IPS-20b (cell line): ENCODE measurements at regions not wholly inside any gene's neighbourhood (a gene's known extent, or its start where the extent isn't known, plus 50 kb on each side); places are given as distances from the start of the nearest gene placed in this dataset.

ENCODE experiments used
- H3K27ac ChIP-seq: one replicate; pipeline ENCODE4 v1.5.1; 2013; ENCODE audit warnings: low read length
- H3K27me3 ChIP-seq: 2 replicates; pipeline ENCODE4 v1.6.1; 2013; ENCODE audit warnings: mild to moderate bottlenecking, low read length, inconsistent platforms; ENCODE audit not compliant: insufficient read depth
- H3K36me3 ChIP-seq: 2 replicates; pipeline ENCODE4 v1.6.1; 2013; ENCODE audit warnings: low read depth, mild to moderate bottlenecking, inconsistent platforms, low read length, moderate library complexity; ENCODE audit not compliant: insufficient read depth
- H3K4me1 ChIP-seq: 2 replicates; pipeline ENCODE4 v1.6.1; 2013; ENCODE audit warnings: mild to moderate bottlenecking, control low read depth, inconsistent platforms, low read length, moderate library complexity; ENCODE audit not compliant: insufficient read depth
- H3K4me3 ChIP-seq: 2 replicates; pipeline ENCODE4 v1.5.1; 2013; ENCODE audit warnings: mild to moderate bottlenecking, low read length, inconsistent platforms
- H3K9ac ChIP-seq: 2 replicates; pipeline ENCODE4 v1.6.1; 2013; ENCODE audit warnings: low read depth, mild to moderate bottlenecking, inconsistent platforms, low read length, moderate library complexity
- H3K9me3 ChIP-seq: 2 replicates; pipeline ENCODE4 v1.6.1; 2013; ENCODE audit warnings: mild to moderate bottlenecking, low read depth, low read length, inconsistent platforms; ENCODE audit not compliant: insufficient read depth

DNA sequence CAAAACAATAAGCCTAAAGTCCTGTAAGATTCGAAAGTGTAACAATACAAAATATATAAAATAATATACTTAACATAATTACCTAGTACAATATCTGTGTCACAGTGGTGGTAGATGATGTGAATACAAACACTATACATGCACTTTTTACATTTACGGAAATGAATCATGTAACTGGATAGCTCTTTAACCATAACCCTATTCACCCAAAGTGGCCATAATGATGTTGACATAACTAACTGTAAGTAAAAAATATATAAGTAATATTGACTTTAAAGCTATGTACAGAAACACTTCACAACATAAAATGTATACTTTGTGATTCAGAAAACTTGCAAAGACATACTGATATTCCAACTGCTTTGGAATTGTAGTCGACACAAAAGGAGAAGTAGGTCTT lies 616.9 kb upstream of the SLC8A1 start:
- no peaks in the 10 kb centered on the region for H3K27me3 ChIP-seq
- H3K27ac ChIP-seq: no peak overlapping the region
- no peaks in the 10 kb centered on the region for H3K9me3 ChIP-seq
- H3K4me1 ChIP-seq: peaks cover 12% of the 10 kb centered on the region; the same call in 1 of the 2 replicates
- H3K36me3 ChIP-seq: no peaks in the 10 kb centered on the region
- H3K4me3 ChIP-seq: no peak overlapping the region
- H3K9ac ChIP-seq: no peak overlapping the region

DNA sequence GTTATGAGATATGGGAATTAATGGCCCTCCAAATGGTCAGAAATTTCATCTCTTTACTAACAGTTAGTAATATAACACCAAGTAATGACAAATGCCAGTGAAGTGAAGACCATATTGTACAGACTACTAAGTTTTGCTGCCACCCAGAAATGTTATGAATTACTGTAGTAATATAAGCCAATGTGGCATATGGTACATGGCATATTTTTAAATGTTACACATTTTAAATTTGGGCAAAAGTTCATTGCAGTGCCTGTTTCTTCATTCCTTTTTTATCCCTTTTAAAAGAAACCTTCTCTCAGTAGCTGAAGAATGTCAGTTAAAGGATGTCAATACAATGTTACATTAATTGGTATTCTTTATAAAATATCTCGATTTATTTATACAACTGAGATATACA lies 626.5 kb upstream of the SLC8A1 start:
- Histone ChIP-seq H3K9ac (no peak overlapping the region), H3K4me3 (no peak overlapping the region), H3K4me1 (no peaks in the 10 kb centered on the region), H3K36me3 (no peaks in the 10 kb centered on the region), H3K9me3 (no peaks in the 10 kb centered on the region; the same call in 1 of the 2 replicates), H3K27me3 (no peaks in the 10 kb centered on the region), H3K27ac (no peak overlapping the region)

DNA sequence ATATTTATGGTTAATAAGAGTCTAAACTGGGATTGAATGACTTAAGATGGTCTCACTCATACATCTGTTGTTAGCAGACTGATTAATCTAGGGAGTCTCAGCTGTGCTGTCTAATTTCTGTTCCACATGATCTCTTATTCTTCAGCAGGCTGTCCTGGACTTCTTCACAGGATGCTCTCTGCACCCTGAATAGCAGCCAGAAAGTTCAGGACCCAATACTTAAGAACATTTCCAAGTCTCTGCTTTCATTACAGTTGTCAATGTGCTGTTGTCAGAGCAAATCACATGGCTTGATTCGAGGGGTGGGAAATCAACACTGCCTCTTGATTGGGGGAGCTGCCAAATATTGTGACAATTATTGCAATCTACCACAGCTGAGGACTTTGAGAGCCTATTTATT lies 627.1 kb upstream of the SLC8A1 start:
- Histone ChIP-seq H3K4me1 (no peaks in the 10 kb centered on the region), H3K36me3 (no peaks in the 10 kb centered on the region), H3K9ac (no peak overlapping the region), H3K9me3 (no peaks in the 10 kb centered on the region; the same call in 1 of the 2 replicates), H3K27me3 (no peaks in the 10 kb centered on the region), H3K4me3 (no peak overlapping the region), H3K27ac (no peak overlapping the region)

DNA sequence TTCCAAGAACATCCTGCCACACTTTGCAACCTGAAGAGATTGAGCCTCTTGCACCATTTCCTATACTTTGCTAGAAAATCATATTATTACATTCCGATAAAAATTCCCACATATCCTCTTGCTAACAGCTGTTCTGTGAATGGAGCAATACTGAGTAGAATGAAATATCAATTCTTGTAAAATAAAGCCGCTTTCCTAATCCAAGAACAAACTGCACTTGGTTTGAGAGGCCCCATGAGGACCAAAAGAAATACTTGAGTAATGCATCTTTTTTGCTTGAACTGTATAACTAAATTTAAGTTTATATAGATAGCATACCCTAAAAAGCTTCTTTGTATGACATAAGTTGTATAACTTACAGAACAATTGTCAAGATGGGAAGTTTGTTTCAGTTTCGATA lies 632.4 kb upstream of the SLC8A1 start:
- H3K9ac ChIP-seq: no peak overlapping the region
- no peaks in the 10 kb centered on the region for H3K36me3 ChIP-seq
- H3K27me3 ChIP-seq: no peaks in the 10 kb centered on the region
- H3K4me1 ChIP-seq: no peaks in the 10 kb centered on the region
- H3K9me3 ChIP-seq: no peaks in the 10 kb centered on the region; the same call in 1 of the 2 replicates
- no peak overlapping the region for H3K27ac ChIP-seq
- no peak overlapping the region for H3K4me3 ChIP-seq

DNA sequence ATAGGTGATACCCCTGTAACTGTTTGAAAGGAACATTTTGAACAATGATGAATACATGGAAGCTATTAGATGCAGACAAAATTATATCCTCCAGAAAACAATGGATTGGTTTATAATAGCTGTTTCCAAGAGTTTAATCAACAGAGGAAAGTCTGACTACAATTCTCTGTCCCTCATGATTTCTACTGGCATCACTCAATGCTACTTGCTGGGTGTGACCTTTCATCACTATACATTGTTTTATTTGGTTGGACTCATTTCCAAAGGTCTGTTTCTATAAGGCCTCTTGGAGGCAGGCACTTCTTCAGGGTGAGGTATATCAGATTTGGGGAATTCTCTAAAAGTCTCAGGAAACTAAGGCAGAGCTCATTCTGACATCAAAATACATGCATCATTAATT lies 636.1 kb upstream of the SLC8A1 start:
- Histone ChIP-seq H3K9ac (no peak overlapping the region), H3K9me3 (no peaks in the 10 kb centered on the region)

DNA sequence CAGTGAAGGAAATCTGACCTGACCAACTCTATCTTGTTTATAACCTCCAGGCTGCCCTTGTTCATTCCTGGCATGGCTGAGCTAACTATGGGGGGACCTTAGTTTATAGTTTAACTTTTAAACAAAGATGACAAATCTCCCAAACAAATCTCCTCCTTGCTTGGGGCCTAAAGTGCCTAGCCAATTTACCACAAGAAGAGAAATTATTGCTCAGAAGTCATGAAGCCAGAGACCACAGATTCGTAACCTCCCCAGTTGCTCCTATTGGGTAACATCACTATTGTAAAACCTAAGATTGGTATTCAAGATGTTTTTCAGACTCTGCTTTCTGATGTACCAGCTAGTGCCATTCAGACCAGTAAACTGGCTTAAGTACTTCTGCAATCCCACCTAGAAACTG lies 649.4 kb upstream of the SLC8A1 start:
- no peak overlapping the region for H3K27ac ChIP-seq

More for the DNA sequence above, 636.1 kb upstream of the SLC8A1 start:
- no peak overlapping the region for H3K27ac ChIP-seq
- no peak overlapping the region for H3K4me3 ChIP-seq
- H3K27me3 ChIP-seq: no peaks in the 10 kb centered on the region
- no peaks in the 10 kb centered on the region for H3K4me1 ChIP-seq
- H3K36me3 ChIP-seq: no peaks in the 10 kb centered on the region

DNA sequence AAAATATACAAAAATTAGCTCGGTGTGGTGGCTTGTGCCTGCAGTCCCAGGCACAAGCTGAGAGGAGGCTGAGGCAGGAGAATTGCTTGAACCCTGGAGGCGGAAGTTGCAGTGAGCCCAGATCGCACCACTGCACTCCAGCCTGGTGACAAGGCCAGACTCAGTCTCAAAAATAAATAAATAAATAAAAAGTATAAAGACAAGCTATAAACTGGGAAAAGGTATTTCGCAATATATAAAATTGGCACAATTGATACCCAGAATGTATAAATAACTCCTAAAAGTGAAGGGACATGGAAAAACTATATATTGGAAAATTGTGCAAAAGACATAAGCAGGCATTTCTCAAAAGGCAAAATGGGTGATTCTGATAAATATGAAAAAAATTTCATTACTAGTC lies 657.9 kb upstream of the SLC8A1 start:
- Histone ChIP-seq H3K36me3 (no peaks in the 10 kb centered on the region), H3K4me3 (no peak overlapping the region), H3K27me3 (no peaks in the 10 kb centered on the region), H3K9me3 (peaks cover 4% of the 10 kb centered on the region; the same call in 1 of the 2 replicates), H3K9ac (no peak overlapping the region), H3K4me1 (no peaks in the 10 kb centered on the region), H3K27ac (no peak overlapping the region)

More for the DNA sequence above, 649.4 kb upstream of the SLC8A1 start:
- no peaks in the 10 kb centered on the region for H3K9me3 ChIP-seq
- H3K4me1 ChIP-seq: no peaks in the 10 kb centered on the region
- H3K9ac ChIP-seq: no peak overlapping the region
- no peaks in the 10 kb centered on the region for H3K36me3 ChIP-seq
- H3K27me3 ChIP-seq: no peaks in the 10 kb centered on the region
- no peak overlapping the region for H3K4me3 ChIP-seq

DNA sequence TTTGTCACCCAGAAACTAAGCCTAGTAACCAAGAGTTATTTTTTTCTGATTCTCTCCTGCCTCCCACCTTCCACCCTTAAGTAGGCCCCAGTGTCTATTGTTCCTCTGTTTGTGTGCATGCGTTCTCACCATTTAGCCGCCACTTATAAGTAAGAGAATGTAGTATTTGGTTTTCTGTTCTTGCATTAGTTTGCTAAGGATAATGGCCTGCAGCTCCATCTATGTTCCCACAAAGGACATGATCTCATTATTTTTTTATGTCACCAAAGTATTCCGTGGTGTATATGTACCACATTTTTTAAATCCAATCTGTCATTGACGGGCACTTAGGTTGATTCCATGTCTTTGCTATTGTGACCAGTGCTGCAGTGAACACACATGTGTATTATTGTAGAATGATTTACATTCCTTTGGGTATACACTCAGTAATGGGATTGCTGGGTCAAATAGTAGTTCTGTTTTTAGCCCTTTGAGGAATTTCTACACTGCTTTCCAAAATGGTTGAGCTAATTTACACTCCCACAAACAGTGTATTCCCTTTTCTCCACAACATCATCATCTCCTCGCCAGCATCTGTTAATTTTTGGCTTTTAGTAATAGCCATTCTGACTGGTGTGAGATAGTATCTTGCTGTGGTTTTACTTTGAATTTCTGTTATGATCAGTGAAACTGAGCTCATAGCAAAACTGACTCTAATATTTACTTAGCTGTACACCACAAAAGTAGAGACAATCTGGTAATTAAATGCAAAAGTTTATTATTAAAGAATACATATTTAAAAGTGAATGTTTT lies 660.1 kb upstream of the SLC8A1 start:
- H3K27ac ChIP-seq: no peak overlapping the region
- no peak overlapping the region for H3K4me3 ChIP-seq
- peaks cover 4% of the 10 kb centered on the region; the same call in 1 of the 2 replicates for H3K9me3 ChIP-seq
- H3K36me3 ChIP-seq: no peaks in the 10 kb centered on the region
- H3K9ac ChIP-seq: no peak overlapping the region
- no peaks in the 10 kb centered on the region for H3K27me3 ChIP-seq
- no peaks in the 10 kb centered on the region for H3K4me1 ChIP-seq

DNA sequence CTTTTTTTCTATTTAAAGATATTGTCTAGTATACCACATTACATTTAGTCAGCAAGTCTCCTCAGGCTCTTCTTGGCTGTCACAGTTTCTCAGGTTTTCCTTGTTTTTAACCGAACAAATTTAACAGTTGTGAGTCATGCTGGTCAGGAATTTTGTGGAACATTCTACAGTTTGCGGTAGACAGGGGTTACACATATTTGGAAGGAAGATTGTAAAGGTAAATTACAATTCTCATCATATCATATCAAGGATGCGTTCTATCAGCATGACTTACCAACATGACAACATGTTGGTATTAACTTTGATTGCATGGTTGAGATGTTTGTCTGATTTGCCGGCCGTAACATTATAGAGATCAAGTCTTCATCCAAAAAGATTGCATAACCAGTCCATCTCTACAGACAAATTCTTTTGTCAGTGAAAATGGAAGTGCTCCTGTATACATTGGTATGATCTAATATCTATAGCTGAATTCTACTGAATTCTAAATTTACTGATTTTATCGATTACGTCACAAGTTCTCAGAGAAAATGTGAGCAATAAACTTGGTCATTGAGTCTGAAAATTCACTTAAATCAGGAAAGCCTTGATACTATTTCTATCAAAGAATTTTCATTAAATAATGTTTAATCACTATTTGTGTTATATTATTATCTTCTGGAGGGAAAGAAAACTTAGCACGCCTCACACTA lies 664.4 kb upstream of the SLC8A1 start:
- Histone ChIP-seq H3K9ac (no peak overlapping the region), H3K9me3 (peaks cover 4% of the 10 kb centered on the region; the same call in 1 of the 2 replicates), H3K27ac (no peak overlapping the region), H3K36me3 (no peaks in the 10 kb centered on the region), H3K4me3 (no peak overlapping the region), H3K4me1 (no peaks in the 10 kb centered on the region), H3K27me3 (no peaks in the 10 kb centered on the region)

DNA sequence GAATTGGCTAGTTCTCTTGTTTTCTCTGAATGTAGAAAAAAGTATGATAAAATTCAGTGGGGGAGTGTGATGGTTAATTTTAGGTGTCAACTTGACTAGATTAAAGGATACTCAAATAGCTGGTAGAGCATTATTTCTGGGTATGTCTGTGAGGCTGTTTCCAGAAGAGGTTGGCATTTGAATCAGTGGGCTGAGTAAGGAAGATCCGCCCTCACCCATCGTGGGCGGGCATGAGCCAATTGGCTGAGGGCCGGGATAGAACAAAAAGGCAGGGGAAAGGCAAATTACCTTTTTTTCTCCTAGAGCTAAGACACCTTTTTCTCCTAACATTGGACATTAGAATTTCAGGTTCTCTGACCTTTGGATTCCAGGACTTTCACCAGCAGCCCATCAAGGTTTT lies 667.6 kb upstream of the SLC8A1 start:
- H3K9ac ChIP-seq: no peak overlapping the region
- no peaks in the 10 kb centered on the region for H3K9me3 ChIP-seq
- H3K4me3 ChIP-seq: no peak overlapping the region
- H3K4me1 ChIP-seq: no peaks in the 10 kb centered on the region
- no peak overlapping the region for H3K27ac ChIP-seq
- H3K27me3 ChIP-seq: no peaks in the 10 kb centered on the region
- no peaks in the 10 kb centered on the region for H3K36me3 ChIP-seq

DNA sequence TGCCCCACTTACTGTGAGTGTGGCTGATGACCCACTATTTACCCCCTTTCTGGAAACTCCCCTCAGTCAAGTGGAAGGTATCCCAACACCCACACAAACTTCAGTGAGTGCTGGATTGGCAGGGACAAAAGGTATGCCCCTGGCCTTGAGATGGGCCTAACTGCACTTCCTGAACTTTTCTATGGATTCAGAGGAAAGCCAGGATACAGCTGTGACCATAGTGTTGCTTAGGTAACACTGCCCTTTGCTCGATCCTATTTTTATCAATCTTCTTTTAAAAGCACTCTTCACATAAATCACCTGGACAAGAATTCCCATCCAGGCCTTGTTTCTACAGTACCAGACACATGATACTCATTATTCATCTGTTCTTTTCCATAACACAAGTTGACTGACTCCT lies 671.5 kb upstream of the SLC8A1 start:
- no peaks in the 10 kb centered on the region for H3K9me3 ChIP-seq
- H3K36me3 ChIP-seq: no peaks in the 10 kb centered on the region
- no peak overlapping the region for H3K9ac ChIP-seq
- no peak overlapping the region for H3K4me3 ChIP-seq
- no peaks in the 10 kb centered on the region for H3K27me3 ChIP-seq
- no peaks in the 10 kb centered on the region for H3K4me1 ChIP-seq
- H3K27ac ChIP-seq: no peak overlapping the region

DNA sequence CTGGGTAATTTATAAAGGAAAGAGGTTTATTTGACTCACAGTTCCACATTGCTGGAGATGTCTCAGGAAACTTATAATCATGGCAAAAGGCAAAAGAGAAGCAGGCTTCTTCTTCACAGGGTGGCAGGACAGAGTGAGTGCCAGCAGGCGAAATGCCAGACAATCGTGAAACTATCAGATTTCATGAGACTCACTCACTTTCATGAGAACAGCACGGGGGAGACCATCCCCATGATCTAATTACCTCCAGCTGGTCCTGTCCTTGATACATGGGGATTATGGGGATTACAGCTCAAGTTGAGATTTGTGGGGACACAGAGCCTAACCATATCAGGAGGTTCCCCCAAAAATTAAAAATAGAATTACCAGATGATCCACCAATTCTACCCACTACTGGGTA lies 675.5 kb upstream of the SLC8A1 start:
- H3K4me3 ChIP-seq: no peak overlapping the region
- H3K36me3 ChIP-seq: no peaks in the 10 kb centered on the region
- H3K27me3 ChIP-seq: no peaks in the 10 kb centered on the region
- no peaks in the 10 kb centered on the region for H3K4me1 ChIP-seq
- H3K27ac ChIP-seq: no peak overlapping the region
- H3K9me3 ChIP-seq: no peaks in the 10 kb centered on the region
- H3K9ac ChIP-seq: no peak overlapping the region
